HG02623 (cell line): ENCODE measurements at regions not wholly inside any gene's neighbourhood (a gene's known extent, or its start where the extent isn't known, plus 50 kb on each side); places are given as distances from the start of the nearest gene placed in this dataset.
"Not testable (repeated sequence)": the region's sequence is repeated elsewhere in the genome, so short reads cannot be mapped to it uniquely, and the experiment has no call there.

Source experiments
- ATAC-seq: cut with Tn5 transposase; IDR thresholded peaks from one replicate; pipeline ENCODE4 v1.9.1; 2021; ENCODE audit warnings: moderate library complexity; ENCODE audit not compliant: unreplicated experiment

DNA sequence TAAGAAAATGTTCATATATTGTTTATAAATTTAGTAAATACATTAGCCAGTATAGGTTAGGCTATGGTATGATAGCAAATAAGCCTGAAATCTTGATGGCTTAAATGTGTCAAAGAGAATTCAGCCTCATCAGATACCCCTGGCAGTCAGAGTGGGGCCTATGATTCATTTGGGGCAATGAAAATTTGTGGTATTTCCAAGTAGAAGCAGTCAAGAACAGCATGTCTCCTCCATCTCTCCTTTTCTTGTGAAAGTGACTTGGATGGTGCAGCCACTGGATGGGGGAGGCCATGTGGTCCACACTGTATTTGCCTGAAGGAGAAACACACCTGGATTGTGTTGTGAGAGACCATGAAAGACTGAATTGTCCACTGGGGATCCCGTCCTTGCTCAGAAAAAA lies 82.7 kb downstream of the DLEU7 start:
- no peak for ATAC-seq

DNA sequence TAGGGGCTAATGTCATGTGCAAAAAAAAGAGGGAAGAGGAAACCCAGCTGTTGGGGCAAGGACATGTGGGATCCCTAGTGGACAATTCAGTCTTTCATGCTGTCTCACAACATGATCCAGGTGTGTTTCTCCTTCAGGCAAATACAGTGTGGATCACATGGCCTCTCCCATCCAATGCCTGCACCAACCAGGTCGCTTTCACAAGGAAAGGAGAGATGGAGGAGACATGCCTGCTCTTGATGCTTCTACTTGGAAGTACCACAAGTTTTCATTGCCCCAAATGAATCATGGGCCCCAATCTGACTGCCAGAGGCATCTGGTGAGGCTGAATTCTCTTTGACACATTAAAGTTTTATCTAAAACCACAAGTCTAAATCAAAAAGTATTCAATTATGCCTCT lies 82.1 kb downstream of the DLEU7 start:
- no peak for ATAC-seq

- ATAC-seq = no peak
These were observed 80.4 kb downstream of the DLEU7 start for GRCh38 chr13:50762969-50763567.

GRCh38 chr13:50766013-50766412 lies 77.5 kb downstream of the DLEU7 start:
- no peak for ATAC-seq

GRCh38 chr13:50766695-50767094 lies 76.8 kb downstream of the DLEU7 start:
- ATAC-seq = no peak

DNA sequence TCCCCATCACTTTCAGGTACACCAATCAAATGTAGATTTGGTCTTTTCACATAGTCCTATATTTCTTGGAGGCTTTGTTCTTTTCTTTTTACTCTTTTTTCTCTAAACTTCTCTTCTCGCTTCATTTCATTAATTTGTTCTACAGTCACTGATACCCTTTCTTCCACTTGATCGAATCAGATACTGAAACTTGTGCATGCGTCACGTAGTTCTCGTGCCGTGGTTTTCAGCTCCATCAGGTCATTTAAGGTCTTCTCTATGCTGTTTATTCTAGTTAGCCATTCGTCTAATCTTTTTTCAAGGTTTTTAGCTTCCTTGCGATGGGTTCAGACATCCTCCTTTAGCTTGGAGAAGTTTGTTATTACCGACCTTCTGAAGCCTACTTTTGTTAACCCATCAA lies 70.6 kb downstream of the DLEU7 start:
- not testable (repeated sequence) for ATAC-seq
